ENCODE measurements at regions not wholly inside any gene's neighbourhood (a gene's known extent, or its start where the extent isn't known, plus 50 kb on each side); places are given as distances from the start of the nearest gene placed in this dataset.
"Not testable (repeated sequence)": the region's sequence is repeated elsewhere in the genome, so short reads cannot be mapped to it uniquely, and the experiment has no call there.

DNA sequence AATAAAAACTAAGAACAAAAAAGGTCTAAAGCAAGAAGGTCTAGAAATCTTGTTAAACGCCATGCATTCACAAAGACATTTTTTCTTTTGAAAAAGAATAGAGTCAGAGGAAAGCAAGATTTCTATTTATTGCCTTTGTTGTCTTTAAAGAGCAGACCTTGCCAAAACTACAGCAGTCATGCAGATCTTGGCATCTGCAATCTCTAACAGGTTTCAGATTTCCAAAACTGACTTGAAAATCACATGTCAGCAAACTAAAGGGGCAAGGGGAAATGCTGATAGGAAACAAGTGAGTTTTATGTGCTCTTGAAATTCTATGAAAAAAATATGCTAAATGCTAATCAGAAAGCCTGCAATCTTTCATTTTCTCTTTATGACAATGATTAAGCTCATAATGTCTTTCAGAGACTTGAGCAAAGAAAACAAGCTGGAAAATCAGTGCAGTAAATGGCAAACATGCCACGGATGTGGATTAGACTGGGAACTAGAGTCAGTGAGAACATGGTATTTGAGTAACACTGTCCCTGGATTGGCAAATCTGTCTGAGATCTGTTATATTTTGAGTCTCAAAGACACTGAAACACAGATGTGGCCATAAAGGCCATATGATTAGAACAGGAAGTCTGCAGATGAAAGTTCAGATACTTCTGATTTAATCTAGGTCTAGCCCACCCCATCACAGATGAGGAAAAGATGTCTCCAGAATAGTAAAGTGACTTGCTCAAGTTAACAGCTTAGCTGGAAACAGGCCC is 361.4 kb upstream of the RPS23 start:
- no peak for DNase-seq

DNA sequence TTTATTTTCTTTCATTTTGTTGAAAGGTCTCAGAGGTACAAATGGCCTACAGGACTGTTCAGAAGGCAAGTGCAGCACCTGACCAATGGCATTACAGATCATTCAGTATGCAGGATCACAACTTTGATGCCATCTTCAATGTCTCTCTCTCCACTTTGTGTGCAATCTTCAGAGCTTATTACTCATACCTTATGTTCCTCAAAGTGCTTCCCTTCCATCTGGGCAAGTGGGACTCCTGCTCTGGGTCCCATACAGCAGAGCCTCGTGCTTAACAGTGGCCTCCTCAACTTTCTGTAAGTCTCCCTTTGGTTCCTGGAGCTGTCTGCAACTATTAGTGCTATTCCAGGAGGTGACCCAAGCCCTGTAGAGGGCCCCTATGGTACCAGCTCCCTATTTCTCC is 358.4 kb upstream of the RPS23 start:
- no peak for DNase-seq

DNA sequence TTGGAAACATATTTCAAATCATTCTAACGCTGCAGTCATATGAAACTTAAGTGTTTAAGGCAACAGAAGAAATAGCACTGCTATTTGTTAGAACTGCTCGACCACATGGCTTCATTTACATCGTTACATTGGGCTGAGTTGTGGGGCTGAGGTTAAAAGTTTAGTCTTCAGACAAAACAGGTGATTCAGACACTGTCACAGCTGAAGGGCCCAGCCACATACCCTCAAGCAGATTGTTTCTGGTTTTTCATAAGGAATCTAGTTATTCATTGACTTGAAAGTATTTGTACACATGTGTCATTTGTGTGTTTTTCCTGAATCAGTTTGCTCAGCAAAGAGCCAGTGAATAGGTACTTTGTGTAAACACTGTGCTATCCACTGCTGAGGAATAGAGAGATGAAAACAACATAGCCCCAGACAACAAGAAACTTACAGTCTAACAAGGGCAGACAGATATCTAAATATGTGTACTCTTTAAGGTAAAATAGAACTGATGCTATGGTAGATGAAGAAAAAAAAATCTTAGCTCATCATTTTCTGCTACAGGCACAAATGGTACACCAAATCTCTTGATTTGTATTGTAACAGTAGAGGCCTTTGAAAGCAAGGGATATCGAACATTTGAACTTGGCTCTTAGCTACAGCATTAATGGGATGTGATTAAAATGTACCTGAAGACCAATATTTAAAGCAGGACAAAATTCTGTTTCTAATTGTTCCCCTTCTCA is 357.6 kb upstream of the RPS23 start:
- DNase-seq: no peak

DNA sequence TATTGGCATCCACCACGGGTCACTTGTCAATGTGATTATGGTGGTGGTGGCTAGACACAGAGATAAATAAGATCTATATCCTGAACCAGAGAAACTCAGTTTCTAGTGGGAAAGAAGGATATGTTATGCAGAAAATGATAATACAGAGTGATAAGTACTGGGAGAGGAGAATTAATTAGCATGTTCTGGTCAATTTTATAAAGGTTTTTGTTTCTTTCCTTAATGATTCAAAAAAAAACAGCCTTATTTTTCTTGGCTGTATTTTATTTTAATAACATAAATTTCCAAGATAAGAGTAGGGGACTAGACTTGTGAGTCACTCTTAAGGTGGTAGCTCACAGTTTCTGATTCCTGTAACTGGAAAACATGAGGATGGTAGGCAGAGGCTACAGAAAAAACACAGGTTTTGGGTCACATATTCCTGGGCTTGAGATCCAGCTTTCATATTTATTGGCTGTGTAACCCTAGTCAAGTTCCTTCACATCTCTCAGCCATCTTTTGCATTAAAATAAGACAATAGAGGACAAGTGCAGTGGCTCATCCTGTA is 350.3 kb upstream of the RPS23 start:
- no peak for DNase-seq

DNA sequence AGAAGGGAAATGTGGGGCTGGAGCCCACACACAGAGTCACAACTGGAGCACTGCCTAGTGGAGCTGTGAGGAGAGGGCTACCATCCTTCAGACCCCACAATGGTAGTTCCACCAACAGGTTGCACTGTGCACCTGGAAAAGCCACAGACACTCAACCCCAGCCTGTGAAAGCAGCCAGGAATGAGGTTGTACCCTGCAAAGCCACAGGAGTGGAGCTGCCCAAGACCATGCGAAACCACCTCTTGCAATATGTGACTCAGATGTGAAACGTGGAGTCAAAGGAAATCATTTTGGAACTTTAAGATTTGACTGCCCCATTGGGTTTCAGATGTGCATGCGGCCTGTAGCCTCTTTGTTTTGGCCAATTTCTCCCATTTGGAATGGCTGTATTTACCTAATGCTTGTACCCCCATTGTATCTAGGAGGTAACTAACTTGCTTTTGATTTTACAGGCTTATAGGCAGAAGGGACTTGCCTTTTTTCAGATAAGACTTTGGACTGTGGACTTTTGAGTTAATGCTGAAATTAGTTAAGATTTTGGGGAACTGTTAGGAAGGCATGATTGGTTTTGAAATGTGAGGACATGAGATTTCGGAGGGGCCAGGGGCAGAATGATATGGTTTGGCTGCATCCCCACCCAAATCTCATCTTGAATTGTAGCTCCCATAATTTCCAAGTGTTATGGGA is 348.9 kb upstream of the RPS23 start:
- DNase-seq: not testable (repeated sequence)

DNA sequence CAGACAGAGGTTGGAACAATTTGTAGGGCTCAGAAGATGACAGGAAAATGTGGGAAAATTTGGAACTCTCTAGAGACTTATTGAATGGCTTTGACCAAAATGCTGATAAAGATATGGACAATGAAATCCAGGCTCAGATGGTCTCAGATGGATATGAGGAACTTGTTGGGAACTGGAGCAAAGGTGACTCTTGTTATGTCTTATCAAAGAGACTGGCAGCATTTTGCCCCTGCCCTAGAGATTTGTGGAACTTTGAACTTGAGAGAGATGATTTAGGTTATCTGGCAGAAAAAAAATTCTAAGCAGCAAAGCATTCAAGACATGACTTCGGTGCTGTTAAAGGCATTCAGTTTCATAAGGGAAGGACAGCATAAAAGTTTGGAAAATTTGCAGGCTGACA is 347.9 kb upstream of the RPS23 start:
- DNase-seq: not testable (repeated sequence)

DNA sequence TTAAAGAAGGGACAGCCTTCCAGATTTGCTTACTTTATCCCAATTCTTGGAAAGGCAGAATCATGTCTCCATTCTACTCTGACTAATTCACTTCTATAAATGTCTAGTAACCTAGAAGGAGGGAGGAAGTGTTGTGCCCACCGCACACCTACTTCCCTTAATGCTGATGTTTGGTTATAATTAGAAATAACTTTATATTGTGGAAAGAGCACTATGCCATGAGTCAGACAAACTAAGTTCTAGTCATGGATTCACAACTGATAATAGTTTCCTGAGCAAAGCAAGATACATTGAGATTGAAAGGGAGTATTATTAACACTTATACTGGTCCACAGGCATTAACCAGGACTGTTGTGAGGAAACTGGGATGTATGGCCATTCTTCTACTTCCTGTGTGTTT is 345.9 kb upstream of the RPS23 start:
- no peak for DNase-seq

DNA sequence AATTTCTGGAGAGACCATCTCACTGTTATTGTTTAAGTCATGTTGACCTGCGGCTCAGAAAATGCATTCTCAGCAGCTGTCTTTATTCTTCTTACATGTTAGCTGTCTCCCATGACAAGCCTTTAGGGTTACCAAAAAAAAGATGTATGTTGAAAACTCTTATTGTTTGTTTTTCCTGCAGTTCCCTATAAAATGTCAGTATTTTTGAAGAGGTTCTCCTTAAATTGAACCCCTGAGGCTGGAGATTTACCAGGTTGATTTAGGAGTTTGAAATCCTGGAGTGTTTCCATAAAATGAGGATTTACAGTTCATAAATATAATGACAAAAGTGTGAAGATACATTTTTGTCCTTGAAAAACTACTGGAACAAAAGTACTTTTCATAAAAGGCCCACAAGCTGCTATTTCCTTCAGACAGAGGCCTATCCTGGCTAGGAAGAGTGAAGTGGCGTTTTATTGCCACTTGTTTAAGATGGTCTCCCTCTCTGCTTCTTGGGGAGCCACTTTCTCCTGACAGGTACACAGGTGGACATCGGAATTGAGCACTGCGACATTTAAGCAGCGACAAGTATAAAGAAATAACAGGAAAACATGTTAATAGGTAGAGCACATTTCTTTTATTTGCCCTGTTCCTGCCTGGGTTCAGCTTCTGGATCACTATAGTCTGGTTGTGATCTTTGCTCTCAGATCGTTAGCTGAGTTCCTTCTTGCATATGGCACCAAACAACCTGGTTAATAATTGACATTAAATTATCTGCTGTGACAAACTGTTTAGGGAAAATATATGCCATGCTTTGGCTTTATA is 344.8 kb upstream of the RPS23 start:
- no peak for DNase-seq

DNA sequence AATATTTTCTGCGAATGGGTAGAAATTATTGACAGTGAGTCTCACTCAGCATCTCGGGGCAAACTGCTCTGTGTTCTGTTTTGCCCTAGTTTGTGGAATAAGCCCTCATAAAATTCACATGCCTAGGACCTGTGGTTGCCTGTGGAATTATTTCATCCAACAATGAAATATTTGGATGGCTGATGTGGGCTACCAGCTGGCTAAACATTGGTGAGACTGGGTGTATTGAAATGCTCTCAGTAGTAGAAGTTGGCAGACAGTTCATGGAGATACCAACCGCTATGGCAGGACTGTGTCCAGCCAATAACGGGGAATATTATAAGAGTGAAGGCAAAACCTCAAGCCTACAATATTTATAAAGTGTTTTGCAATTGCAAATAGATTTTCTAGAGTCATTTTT is 344.1 kb upstream of the RPS23 start:
- no peak for DNase-seq

DNA sequence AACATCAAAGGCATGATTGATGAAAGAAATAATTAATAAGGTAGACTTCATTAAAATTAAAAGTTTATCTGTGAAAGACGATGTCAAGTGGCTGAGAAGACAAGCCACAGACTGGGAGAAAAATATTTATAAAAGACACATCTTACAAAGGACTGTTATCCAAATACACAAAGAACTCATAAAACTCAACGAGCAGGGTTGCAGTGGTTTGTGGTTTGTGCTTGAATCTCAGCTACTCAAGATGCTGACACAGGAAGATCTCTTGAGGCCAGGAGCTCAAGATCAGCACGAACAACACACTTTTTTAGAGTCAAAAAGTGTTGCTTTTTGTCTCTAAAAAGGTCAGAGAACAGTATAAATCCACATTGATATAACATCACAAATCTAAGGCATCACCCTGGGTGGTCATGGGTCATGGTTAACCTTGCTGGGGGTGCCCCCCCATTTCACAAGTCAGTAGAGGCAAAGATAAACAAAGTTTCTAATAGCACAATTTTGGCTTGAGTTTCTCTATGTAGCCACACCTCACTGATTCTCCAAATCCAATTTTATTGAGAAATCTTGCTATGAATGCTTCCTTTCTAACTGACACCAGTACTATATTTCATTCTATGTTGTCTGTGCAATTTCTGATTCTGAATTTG is 342.9 kb upstream of the RPS23 start:
- no peak for DNase-seq

DNA sequence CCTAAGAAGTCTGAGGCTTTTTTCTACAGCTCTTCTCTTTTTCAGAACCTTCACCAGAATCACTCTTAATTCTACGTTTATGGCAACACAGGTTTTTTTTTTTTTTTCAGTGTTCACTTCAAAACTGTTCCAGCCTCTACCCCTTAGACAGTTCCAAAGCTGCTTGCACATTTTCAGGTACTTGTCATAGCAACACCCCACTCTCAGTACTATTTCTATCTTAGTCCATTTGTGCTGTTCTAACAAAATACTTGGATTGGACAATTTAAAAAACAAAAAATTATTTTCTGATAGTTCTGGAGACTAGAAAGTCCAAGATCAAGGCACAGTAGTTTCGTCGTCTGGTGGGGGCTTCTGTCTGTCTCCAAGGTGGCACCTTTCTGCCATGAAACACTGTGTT is 340.9 kb upstream of the RPS23 start:
- no peak for DNase-seq

DNA sequence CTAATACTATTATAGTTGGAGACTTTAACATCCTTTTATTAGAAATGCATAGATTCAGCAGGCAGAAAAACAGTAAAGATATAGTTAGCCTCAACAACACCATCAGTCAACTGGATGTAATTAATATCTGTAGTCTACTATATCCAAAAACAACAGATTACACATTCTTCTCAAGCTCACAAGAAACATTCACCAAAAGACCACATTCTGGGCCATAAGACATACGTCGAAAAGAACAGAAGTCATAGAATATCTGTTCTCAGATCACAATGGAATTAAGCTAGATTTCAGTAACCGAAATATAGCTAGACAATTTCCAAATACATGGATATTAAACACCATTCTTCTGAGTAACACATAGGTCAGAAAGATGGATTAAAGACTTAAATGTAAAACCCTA is 336.6 kb upstream of the RPS23 start:
- no peak for DNase-seq

DNA sequence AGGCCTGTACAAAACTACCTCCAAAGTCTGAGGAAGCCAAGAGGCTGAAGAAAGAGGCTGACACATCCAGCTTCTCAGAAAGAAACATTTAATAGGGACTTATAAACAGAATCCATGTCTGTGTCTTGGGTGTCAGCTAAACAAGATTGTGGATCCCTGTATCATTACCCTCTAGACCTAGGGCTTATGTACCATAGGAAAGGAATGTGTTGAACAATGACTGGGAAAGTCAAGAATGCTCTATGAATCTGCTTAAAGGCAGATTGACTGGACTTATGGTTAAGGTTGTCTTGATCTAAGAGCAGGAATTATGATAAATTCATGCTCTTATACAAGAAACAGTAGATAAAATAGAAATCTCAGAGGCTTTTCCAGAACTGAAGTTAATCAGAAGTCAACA is 335.7 kb upstream of the RPS23 start:
- DNase-seq: no peak

DNA sequence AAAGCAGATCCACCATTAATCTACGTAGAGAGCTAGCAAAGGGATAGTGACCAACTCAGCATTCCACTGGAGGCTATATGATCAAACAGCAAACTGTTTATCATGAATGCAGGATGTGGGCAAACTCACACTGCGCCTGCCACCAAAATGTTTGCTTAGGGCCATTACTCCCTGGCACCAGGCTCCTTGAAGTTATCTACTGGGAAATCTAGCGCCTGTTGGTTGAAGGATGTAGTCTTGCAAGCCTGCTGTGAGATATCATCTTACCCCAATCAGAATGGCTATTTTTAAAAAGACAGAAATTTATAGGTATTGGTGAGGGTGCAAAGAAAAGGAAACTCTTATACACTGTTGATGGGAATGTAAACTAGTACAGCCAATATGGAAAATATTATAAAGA is 332.5 kb upstream of the RPS23 start:
- no peak for DNase-seq

DNA sequence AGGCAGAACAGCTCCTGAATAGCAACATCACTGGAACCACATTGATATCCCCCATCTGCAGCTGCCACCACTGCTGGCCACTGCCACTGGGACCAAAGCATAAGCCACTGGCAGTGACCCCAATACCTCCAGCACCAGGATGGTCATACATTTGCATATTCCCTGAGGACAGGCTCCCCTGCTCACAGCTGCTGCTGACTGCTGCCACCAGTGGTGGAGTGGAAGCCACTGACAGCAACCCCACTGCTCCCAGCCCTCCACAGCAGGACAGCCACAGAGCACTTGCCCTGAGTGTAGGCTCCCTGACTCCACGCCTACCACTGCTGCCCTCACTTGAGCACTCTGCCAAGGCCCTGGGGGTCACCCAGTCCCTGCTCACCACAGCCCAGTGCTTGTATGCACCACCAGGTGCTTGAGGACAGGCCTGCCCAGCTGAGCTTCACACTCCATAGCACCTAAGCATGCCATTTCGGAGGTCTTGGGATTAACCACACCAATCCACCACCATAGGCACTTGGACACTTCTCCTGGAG is 327.4 kb upstream of the RPS23 start:
- no peak for DNase-seq

DNA sequence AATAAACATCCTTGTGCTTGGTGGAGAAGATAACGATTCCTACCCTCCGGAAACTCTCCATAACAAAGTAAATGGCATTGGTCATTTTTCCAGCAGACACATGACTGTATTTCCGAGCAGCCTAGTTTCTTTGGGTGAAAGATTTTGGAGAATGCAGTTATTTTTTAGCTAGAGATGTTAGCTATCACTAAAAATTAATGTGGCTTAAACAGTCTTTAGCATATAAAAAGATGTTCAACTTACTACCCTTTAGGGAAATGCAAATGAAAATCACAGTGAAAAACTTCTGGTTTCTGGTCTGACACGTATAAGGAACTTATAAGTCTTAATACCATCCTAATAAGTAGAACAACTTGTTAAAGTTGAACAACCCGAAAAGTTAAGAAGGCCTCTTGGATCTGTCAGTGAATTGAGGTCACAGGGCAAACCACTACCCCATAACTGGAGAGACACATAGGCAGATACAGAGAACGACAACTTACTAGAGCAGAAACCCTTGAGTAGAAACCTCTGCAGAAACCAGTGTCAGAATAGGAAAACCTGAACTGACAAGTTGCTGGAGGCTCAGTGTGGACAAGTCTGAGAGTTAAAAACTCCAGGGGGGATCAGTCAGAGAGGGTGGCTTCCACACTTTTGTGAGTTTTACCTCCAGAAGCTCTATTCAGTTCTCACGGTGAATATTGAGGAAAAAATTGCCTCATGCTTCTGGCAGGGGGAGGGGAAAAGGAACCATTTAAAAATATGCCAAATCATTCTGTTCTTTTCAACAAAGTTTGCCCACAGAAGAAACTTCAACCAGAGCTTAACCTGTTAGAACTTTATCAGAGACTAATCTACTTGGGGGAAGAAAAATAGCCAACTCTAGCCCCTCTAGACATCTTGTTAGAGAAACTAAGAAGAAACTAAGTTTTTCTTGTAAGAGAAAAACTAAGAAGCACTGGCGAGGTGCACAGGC is 325.2 kb upstream of the RPS23 start:
- no peak for DNase-seq

DNA sequence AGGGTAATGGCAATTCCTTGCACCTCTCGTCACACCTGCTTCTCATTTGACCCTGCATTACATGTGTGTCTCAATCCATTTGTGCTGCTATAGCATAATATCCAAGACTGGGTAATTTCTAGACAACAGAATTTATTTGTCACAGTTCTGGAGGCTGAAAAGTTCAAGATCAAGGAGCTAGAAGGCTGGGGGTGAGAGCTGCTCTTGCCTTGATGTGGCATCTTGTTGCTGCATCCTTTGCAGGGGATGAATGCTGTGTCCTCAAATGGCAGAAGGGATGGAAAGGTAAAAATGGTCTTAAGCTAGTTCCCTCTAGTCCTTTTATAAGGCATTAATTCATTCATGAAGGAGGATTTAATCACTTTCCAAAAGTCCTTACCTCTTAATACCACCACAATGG is 323.7 kb upstream of the RPS23 start:
- DNase-seq: no peak

DNA sequence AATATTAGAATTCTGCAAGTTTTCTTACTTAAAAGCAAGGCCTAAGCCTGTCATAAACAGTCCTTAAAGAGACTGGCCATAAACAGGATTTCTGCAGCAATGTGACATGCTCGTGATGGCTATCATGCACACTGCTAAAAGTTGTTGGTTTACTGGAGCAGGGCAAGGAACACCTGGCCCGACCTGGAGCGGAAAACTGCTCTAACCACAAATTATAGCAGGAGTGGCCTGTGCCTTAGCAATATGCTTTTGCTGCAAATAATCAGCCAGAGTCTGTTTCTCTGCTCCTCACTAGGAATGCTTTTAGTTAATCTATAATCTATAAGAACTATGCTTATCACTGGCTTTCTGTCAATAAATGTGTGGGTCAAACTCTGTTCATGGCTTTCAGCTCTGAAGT is 322.9 kb upstream of the RPS23 start:
- DNase-seq: no peak

DNA sequence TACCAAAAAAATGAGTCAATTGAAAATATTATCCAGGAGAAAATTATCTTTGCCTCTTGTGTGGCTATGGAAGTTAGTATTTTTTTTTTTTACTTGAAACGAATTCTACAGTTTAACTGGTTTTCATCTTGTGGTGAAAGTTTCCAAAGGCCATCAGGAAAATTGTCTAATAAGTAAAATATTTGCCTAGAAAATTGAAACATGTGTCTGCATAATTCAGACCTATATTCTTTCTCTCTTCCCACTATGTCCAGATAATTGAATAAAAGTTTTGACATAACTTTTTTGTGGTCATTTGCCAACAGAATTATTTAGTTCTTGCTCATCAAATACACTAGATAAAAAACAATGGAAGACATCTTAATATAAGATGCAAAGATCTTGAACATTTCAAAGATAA is 321.5 kb upstream of the RPS23 start:
- DNase-seq: no peak

DNA sequence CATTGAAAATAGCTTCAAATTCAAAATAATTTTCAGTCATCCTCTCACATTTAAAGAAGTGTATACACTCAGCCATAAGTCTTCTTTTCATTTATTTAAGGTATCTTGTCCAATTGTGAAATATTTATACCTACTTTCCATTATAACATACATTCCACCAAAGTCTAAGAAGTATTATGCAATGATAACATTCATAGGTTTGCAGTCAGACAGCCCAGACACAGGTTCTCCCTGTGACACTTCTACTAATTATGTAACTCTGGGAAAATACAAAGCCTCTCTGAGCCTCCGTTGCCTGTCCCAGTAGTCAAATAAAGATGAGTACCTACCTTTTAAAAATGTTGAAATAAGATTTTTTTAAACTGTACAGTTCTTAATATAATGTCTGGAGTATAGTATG is 320.9 kb upstream of the RPS23 start:
- DNase-seq: no peak

DNA sequence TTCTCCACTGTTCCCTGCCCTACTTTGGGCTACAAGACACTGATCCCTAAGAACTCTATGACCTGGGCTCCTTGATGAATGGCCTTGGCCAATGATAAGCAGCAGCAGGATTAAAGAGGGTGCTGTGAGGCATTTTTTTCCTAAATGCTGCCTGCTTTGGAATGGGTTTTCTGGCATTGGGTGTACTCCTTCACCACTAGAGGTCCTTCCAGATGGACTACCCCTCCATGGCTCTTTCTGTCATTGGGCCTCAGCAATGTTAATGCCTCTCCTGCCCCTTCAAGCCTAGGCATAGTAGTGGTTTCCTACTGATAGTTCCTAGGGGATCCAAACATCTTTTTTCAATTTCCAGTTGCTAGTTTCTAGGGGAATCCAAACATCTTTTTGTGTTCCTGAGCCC is 319.3 kb upstream of the RPS23 start:
- no peak for DNase-seq

Measured in central memory CD4-positive, alpha-beta T cell (primary cell).